Left ventricle myocardium inferior (tissue), 1 donor: ENCODE measurements at regions not wholly inside any gene's neighbourhood (a gene's known extent, or its start where the extent isn't known, plus 50 kb on each side); places are given as distances from the start of the nearest gene placed in this dataset.

ENCODE experiments used
- DNase-seq: peaks from one replicate; pipeline ENCODE4 v3.0.0-alpha.2; 2020
- H3K27ac ChIP-seq: fragments of 200-600 bp; replicated peaks from 2 replicates; pipeline ENCODE4 v1.8.0; 2021
- H3K27me3 ChIP-seq: fragments of 200-600 bp; 2 replicates; pipeline ENCODE4 v1.8.0; 2021; ENCODE audit warnings: low read depth
- H3K36me3 ChIP-seq: fragments of 200-600 bp; 2 replicates; pipeline ENCODE4 v1.8.0; 2021
- H3K4me1 ChIP-seq: fragments of 200-600 bp; 2 replicates; pipeline ENCODE4 v1.8.0; 2021
- H3K4me3 ChIP-seq: fragments of 200-600 bp; 2 replicates; pipeline ENCODE4 v1.8.0; 2021; ENCODE audit warnings: mild to moderate bottlenecking, moderate library complexity
- H3K9me3 ChIP-seq: fragments of 200-600 bp; replicated peaks from 2 replicates; pipeline ENCODE4 v1.8.0; 2021
- intact Hi-C: fragments of 100-400 bp; cut with micrococcal nuclease; formaldehyde crosslinking; loops from one replicate; pipeline ENCODE4 v1.11.0; 2022
- TF ChIP-seq, protein P1 (sequence below): fragments of 200-600 bp; IDR thresholded peaks from 2 replicates; pipeline ENCODE4 v1.8.0; 2021; ENCODE audit warnings: antibody characterized with exemption, mild to moderate bottlenecking, borderline replicate concordance
- donor health status: DM: no; HTN: yes; CAD: no; lungs with severe emphysema.

- H3K27ac ChIP-seq = no peak overlapping the region
- H3K4me3 ChIP-seq = no peak overlapping the region
- TF ChIP-seq, protein P1, sequence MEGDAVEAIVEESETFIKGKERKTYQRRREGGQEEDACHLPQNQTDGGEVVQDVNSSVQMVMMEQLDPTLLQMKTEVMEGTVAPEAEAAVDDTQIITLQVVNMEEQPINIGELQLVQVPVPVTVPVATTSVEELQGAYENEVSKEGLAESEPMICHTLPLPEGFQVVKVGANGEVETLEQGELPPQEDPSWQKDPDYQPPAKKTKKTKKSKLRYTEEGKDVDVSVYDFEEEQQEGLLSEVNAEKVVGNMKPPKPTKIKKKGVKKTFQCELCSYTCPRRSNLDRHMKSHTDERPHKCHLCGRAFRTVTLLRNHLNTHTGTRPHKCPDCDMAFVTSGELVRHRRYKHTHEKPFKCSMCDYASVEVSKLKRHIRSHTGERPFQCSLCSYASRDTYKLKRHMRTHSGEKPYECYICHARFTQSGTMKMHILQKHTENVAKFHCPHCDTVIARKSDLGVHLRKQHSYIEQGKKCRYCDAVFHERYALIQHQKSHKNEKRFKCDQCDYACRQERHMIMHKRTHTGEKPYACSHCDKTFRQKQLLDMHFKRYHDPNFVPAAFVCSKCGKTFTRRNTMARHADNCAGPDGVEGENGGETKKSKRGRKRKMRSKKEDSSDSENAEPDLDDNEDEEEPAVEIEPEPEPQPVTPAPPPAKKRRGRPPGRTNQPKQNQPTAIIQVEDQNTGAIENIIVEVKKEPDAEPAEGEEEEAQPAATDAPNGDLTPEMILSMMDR = no peak
- no peaks in the 10 kb centered on the region for H3K4me1 ChIP-seq
- no peak for DNase-seq
- intact Hi-C loops = no loop called here
- no peaks in the 10 kb centered on the region for H3K36me3 ChIP-seq
- H3K27me3 ChIP-seq = peaks cover 16% of the 10 kb centered on the region
- no peaks in the 10 kb centered on the region for H3K9me3 ChIP-seq
Observed at GRCh38 chr1:213687832-213688231, 299.9 kb upstream of the PROX1 start.

DNA sequence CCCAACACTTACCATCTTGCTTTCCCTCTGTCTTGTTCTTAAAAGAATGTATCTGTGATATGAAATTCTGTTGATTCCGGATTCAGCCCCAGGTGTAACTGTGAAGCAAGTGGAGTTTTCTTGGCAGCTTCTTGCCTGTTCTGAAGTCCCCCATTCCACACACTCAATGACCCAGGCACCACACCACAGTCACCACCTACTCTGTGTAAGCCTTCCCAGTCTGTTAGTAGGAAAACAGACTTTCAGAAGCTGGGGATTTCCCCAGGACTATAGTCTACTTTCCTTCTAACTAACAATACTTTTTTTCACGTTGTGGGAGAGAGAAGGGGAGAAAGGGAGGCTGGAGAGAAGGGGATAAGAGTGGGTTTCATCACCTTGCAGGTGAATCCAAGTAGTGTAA is 299.1 kb upstream of the PROX1 start:
- no peaks in the 10 kb centered on the region for H3K4me1 ChIP-seq
- TF ChIP-seq, protein P1 = no peak
- H3K27me3 ChIP-seq = peaks cover 11% of the 10 kb centered on the region
- H3K27ac ChIP-seq = no peak overlapping the region
- intact Hi-C loops = no loop called here
- no peaks in the 10 kb centered on the region for H3K9me3 ChIP-seq
- no peaks in the 10 kb centered on the region for H3K36me3 ChIP-seq
- H3K4me3 ChIP-seq = no peak overlapping the region
- no peak for DNase-seq

DNA sequence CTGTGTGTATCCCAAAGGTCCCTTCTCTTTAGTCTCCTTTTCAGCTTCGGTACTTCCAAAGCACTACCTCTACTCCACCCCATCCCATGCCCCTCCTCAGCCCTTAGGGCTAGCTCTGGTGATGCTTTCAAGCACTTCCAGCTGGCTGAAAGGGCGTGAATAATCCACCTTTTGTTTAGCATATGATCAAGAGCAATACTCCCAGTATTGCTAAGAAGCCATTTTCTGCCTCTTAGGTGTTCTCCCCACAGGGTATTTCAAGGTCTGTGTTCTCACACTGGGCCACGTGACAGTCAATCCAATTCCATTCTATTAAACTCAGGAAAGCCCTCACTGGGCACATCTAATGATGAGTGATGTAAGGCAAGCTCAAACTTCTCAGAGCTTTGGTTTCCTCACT is 298.5 kb upstream of the PROX1 start:
- no peak overlapping the region for H3K4me3 ChIP-seq
- no peaks in the 10 kb centered on the region for H3K36me3 ChIP-seq
- TF ChIP-seq, protein P1 = no peak
- no peaks in the 10 kb centered on the region for H3K4me1 ChIP-seq
- H3K27me3 ChIP-seq = peaks cover 8% of the 10 kb centered on the region
- no peak for DNase-seq
- intact Hi-C loops = no loop called here
- no peak overlapping the region for H3K27ac ChIP-seq
- no peaks in the 10 kb centered on the region for H3K9me3 ChIP-seq

DNA sequence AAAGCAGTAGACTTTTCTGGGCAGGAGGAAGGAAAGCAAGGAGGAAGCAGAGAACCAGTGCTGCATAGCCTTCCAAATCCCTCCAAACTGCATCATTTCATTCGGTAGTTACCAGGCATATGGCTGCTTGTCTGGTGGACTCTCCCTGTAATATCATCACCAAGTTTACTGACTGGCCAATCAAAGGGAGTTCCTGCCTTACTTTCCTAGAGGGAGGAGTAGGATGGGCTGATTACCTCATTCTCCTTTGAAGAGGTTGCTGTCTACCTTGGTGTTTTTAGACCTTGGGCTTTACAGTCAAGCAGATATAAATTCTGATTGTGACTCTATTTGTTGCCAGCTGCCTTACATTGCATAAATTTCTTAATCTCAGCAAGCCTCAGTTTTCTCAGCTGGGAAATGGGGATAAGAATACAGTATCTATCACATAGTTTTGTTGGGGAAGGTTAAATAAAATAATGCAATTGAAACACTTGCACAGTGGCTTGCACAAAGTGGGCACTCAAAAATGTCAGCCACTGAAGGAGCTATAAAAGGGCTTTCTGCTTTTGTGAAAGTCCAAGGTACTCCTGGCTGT is 297.3 kb upstream of the PROX1 start:
- Histone ChIP-seq H3K4me1 (no peaks in the 10 kb centered on the region), H3K27me3 (peaks cover 4% of the 10 kb centered on the region), H3K36me3 (no peaks in the 10 kb centered on the region), H3K4me3 (no peak overlapping the region), H3K9me3 (no peaks in the 10 kb centered on the region), H3K27ac (no peak overlapping the region)
- no peak for DNase-seq
- intact Hi-C loops = no loop called here
- TF ChIP-seq, protein P1 = no peak

- Histone ChIP-seq H3K27ac (no peak overlapping the region), H3K4me3 (no peak overlapping the region), H3K4me1 (no peaks in the 10 kb centered on the region), H3K36me3 (no peaks in the 10 kb centered on the region), H3K27me3 (peaks cover 4% of the 10 kb centered on the region), H3K9me3 (no peaks in the 10 kb centered on the region)
- intact Hi-C loops = no loop called here
- TF ChIP-seq, protein P1 = no peak
- no peak for DNase-seq
Observed at GRCh38 chr1:213692321-213692720, 295.5 kb upstream of the PROX1 start.
